ENCODE measurements at regions not wholly inside any gene's neighbourhood (a gene's known extent, or its start where the extent isn't known, plus 50 kb on each side); places are given as distances from the start of the nearest gene placed in this dataset.

GRCh38 chr16:7017006-7017662 lies 315.5 kb upstream of the RBFOX1 start (continued):
- TF ChIP-seq ETS1 (IDR thresholded peaks at IDR 0.05) (no peak), CREB1 (CRISPR knock-in tag; IDR thresholded peaks at IDR 0.05; ENCODE audit: low read depth) (no peak), NANOG (IDR thresholded peaks at IDR 0.05; ENCODE audit: borderline replicate concordance) (no peak), JUNB (IDR thresholded peaks at IDR 0.05; ENCODE audit: unreplicated experiment) (no peak)

GRCh38 chr16:7014756-7015155 lies 317.9 kb upstream of the RBFOX1 start:
- H3K9me2 ChIP-seq (ENCODE audit: insufficient read depth), result no peaks in the 10 kb centered on the region
- H3K36me3 ChIP-seq (ENCODE audit: insufficient read depth), result 0 out of 2 replicates have a peak, but pooled peaks cover 2% of the 10 kb centered on the region
- H2AFZ ChIP-seq, result no peak overlapping the region
- no peak overlapping the region for H3K4me3 Mint-ChIP-seq
- H3K79me2 ChIP-seq (replicated peaks; ENCODE audit: insufficient read depth), result no peaks in the 10 kb centered on the region
- TF ChIP-seq ZNF331 (CRISPR knock-in tag; IDR thresholded peaks at IDR 0.05; ENCODE audit: low read depth), result no peak
- TF ChIP-seq ZNF114 (CRISPR knock-in tag; IDR thresholded peaks at IDR 0.05), result no peak
- TF ChIP-seq NANOG (IDR thresholded peaks at IDR 0.05; ENCODE audit: borderline replicate concordance), result no peak
- no peak for TF ChIP-seq CTCF (conservative IDR thresholded peaks at IDR 0.05; ENCODE audit: low read depth in 2 of 2)
- no peak for TF ChIP-seq REST (IDR thresholded peaks at IDR 0.05; ENCODE audit: unreplicated experiment)
- no peak for TF ChIP-seq STAT1 (IDR thresholded peaks at IDR 0.05; ENCODE audit: unreplicated experiment)
- TF ChIP-seq EZH2phosphoT487 (IDR thresholded peaks at IDR 0.05; ENCODE audit: unreplicated experiment), result no peak
- TF ChIP-seq ETS1 (IDR thresholded peaks at IDR 0.05), result no peak
- TF ChIP-seq POLR2AphosphoS5 (IDR thresholded peaks at IDR 0.05; ENCODE audit: low read depth), result no peak
- TF ChIP-seq CREB1 (CRISPR knock-in tag; IDR thresholded peaks at IDR 0.05; ENCODE audit: low read depth), result no peak
- no peak for TF ChIP-seq EZH2 (IDR thresholded peaks at IDR 0.05; ENCODE audit: low read depth, unreplicated experiment)
- no peak for TF ChIP-seq JUNB (IDR thresholded peaks at IDR 0.05; ENCODE audit: unreplicated experiment)
- no peaks in the 10 kb centered on the region for H3K27me3 ChIP-seq (ENCODE audit: insufficient read depth)
- no peaks in the 10 kb centered on the region for H3F3A ChIP-seq (replicated peaks; ENCODE audit: low read depth)
- no peaks in the 10 kb centered on the region for H4K20me1 ChIP-seq (replicated peaks; ENCODE audit: insufficient read depth)
- H3K4me2 ChIP-seq, result no peak overlapping the region
- H3K4me3 ChIP-seq, result no peak overlapping the region
- DNase-seq (ENCODE audit: low spot score) (no peak), ATAC-seq (no peak)
- H3K4me1 ChIP-seq (ENCODE audit: insufficient read depth), result no peaks in the 10 kb centered on the region
- no peaks in the 10 kb centered on the region for H3K4me1 Mint-ChIP-seq
- no peaks in the 10 kb centered on the region for H3K27me3 Mint-ChIP-seq (ENCODE audit: insufficient read depth, low read depth, poor library complexity)
- no peak overlapping the region for H3K27ac ChIP-seq (ENCODE audit: low read depth)
- H3K36me3 Mint-ChIP-seq (ENCODE audit: low read depth), result peaks cover 8% of the 10 kb centered on the region; the same call in 2 of the 3 replicates
- peaks cover 82% of the 10 kb centered on the region for H3K9me3 Mint-ChIP-seq
- no peak overlapping the region for H3K27ac Mint-ChIP-seq
